Lower lobe of right lung (tissue), 2 donors: ENCODE measurements at regions not wholly inside any gene's neighbourhood (a gene's known extent, or its start where the extent isn't known, plus 50 kb on each side); places are given as distances from the start of the nearest gene placed in this dataset.

Experiments
- ATAC-seq, 2 donors: fragments of 200-7000 bp; cut with Tn5 transposase; one replicate each; pipeline ENCODE4 v1.9.1; 2020 to 2022; ENCODE audit warnings: mild to moderate bottlenecking in 2 of 2, moderate library complexity in 2 of 2
- DNase-seq: peaks from one replicate; pipeline ENCODE4 v3.0.0-alpha.2; 2020
- H3K27ac ChIP-seq: fragments of 200-600 bp; one replicate; pipeline ENCODE4 v1.8.0; 2022
- H3K27me3 ChIP-seq: fragments of 200-600 bp; one replicate; pipeline ENCODE4 v1.8.0; 2022; ENCODE audit warnings: low read depth
- H3K36me3 ChIP-seq: fragments of 200-600 bp; one replicate; pipeline ENCODE4 v1.8.0; 2022; ENCODE audit warnings: mild to moderate bottlenecking
- H3K4me1 ChIP-seq: fragments of 200-600 bp; one replicate; pipeline ENCODE4 v1.8.0; 2022
- H3K4me3 ChIP-seq: fragments of 200-600 bp; one replicate; pipeline ENCODE4 v1.8.0; 2022; ENCODE audit warnings: mild to moderate bottlenecking
- H3K9me3 ChIP-seq: fragments of 200-600 bp; one replicate; pipeline ENCODE4 v1.8.0; 2022
- CTCF ChIP-seq: fragments of 200-600 bp; IDR thresholded peaks from one replicate; pipeline ENCODE4 v1.8.0; 2022; ENCODE audit warnings: antibody characterized with exemption, mild to moderate bottlenecking
- intact Hi-C: fragments of 100-400 bp; cut with DNase I; formaldehyde crosslinking; loops from one replicate; pipeline ENCODE4 v1.11.0; 2022
- donor health status: DM: no; HTN: yes; CAD: no; lungs with severe emphysema.

- Histone ChIP-seq H3K4me3 (no peak overlapping the region), H3K36me3 (no peaks in the 10 kb centered on the region), H3K4me1 (no peaks in the 10 kb centered on the region), H3K9me3 (no peaks in the 10 kb centered on the region), H3K27ac (no peak overlapping the region), H3K27me3 (peaks cover 8% of the 10 kb centered on the region)
- no peak for TF ChIP-seq CTCF
- intact Hi-C loops: no loop called here
- ATAC-seq (no peak), DNase-seq (no peak)
Measured at GRCh38 chr22:27641049-27641795, 160.3 kb downstream of the MN1 start.

- H3K9me3 ChIP-seq: no peaks in the 10 kb centered on the region
- H3K4me1 ChIP-seq: no peaks in the 10 kb centered on the region
- TF ChIP-seq CTCF: no peak
- no peaks in the 10 kb centered on the region for H3K36me3 ChIP-seq
- DNase-seq (no peak), ATAC-seq (no peak)
- no peak overlapping the region for H3K27ac ChIP-seq
- peaks cover 8% of the 10 kb centered on the region for H3K27me3 ChIP-seq
- intact Hi-C loops: no loop called here
- H3K4me3 ChIP-seq: no peak overlapping the region
Measured at GRCh38 chr22:27642104-27642800, 159.3 kb downstream of the MN1 start.

- TF ChIP-seq CTCF: no peak
- intact Hi-C loops: no loop called here
- H3K27ac ChIP-seq: no peak overlapping the region
Measured at GRCh38 chr22:27643907-27644306, 157.6 kb downstream of the MN1 start.

GRCh38 chr22:27644566-27644965 is 157.0 kb downstream of the MN1 start:
- no peak for DNase-seq
- H3K27me3 ChIP-seq: peaks cover 4% of the 10 kb centered on the region
- intact Hi-C loops: no loop called here
- no peak for TF ChIP-seq CTCF
- H3K36me3 ChIP-seq: no peaks in the 10 kb centered on the region
- no peak overlapping the region for H3K27ac ChIP-seq
- H3K4me3 ChIP-seq: no peak overlapping the region
- no peak for ATAC-seq
- H3K4me1 ChIP-seq: no peaks in the 10 kb centered on the region
- no peaks in the 10 kb centered on the region for H3K9me3 ChIP-seq

More at GRCh38 chr22:27643907-27644306, 157.6 kb downstream of the MN1 start:
- Histone ChIP-seq H3K36me3 (no peaks in the 10 kb centered on the region), H3K9me3 (no peaks in the 10 kb centered on the region), H3K4me1 (no peaks in the 10 kb centered on the region), H3K27me3 (peaks cover 5% of the 10 kb centered on the region), H3K4me3 (no peak overlapping the region)
- ATAC-seq (no peak), DNase-seq (no peak)

GRCh38 chr22:27647540-27647939 is 154.0 kb downstream of the MN1 start:
- Histone ChIP-seq H3K27ac (no peak overlapping the region), H3K4me3 (no peak overlapping the region), H3K4me1 (no peaks in the 10 kb centered on the region), H3K9me3 (no peaks in the 10 kb centered on the region), H3K27me3 (no peaks in the 10 kb centered on the region), H3K36me3 (no peaks in the 10 kb centered on the region)
- no peak for TF ChIP-seq CTCF
- ATAC-seq (no peak), DNase-seq (no peak)
- intact Hi-C loops: no loop called here
